Mesendoderm (in vitro differentiated cells): ENCODE measurements at regions not wholly inside any gene's neighbourhood (a gene's known extent, or its start where the extent isn't known, plus 50 kb on each side); places are given as distances from the start of the nearest gene placed in this dataset. TPM values are rescaled to one million over a fixed set of nuclear protein-coding genes. Genes with fewer than 3 reads are reported as not detected.

ENCODE experiments used
- DNase-seq: peaks from one replicate; pipeline ENCODE4 v3.0.0; 2013
- H2AK5ac ChIP-seq: 2 replicates; pipeline ENCODE4 v1.6.1; 2013; ENCODE audit warnings: low read length, inconsistent platforms
- H2BK120ac ChIP-seq: 2 replicates; pipeline ENCODE4 v1.6.1; 2013; ENCODE audit warnings: low read depth, mild to moderate bottlenecking, low read length, moderate library complexity, mixed read lengths
- H2BK15ac ChIP-seq: replicated peaks from 2 replicates; pipeline ENCODE4 v1.6.1; 2013; ENCODE audit warnings: low read depth, mild to moderate bottlenecking, moderate library complexity
- H2BK5ac ChIP-seq: 2 replicates; pipeline ENCODE4 v1.6.1; 2013; ENCODE audit warnings: low read length, inconsistent platforms
- H3K18ac ChIP-seq: 2 replicates; pipeline ENCODE4 v1.6.1; 2013; ENCODE audit warnings: mild to moderate bottlenecking, low read length, mixed read lengths
- H3K23ac ChIP-seq: one replicate; pipeline ENCODE4 v1.6.1; 2013; ENCODE audit warnings: low read length
- H3K27ac ChIP-seq: 2 replicates; pipeline ENCODE4 v1.5.1; 2013; ENCODE audit warnings: low read depth, mild to moderate bottlenecking, inconsistent platforms, low read length, moderate library complexity
- H3K27me3 ChIP-seq: 2 replicates; pipeline ENCODE4 v1.6.1; 2013; ENCODE audit warnings: low read length, control low read depth, mild to moderate bottlenecking, inconsistent platforms; ENCODE audit not compliant: insufficient read depth, poor library complexity
- H3K36me3 ChIP-seq: 2 replicates; pipeline ENCODE4 v1.6.1; 2013; ENCODE audit warnings: low read length, inconsistent platforms; ENCODE audit not compliant: control insufficient read depth, insufficient read depth
- H3K4ac ChIP-seq: one replicate; pipeline ENCODE4 v1.6.1; 2013; ENCODE audit warnings: low read depth, mild to moderate bottlenecking, low read length, moderate library complexity
- H3K4me1 ChIP-seq: 2 replicates; pipeline ENCODE4 v1.6.1; 2013; ENCODE audit warnings: low read depth, low read length, inconsistent platforms; ENCODE audit not compliant: control insufficient read depth
- H3K4me2 ChIP-seq: 2 replicates; pipeline ENCODE4 v1.6.1; 2013; ENCODE audit warnings: low read length
- H3K4me3 ChIP-seq: 2 replicates; pipeline ENCODE4 v1.5.1; 2013; ENCODE audit warnings: mild to moderate bottlenecking, low read length
- H3K56ac ChIP-seq: one replicate; pipeline ENCODE4 v1.6.1; 2013; ENCODE audit warnings: low read length
- H3K79me1 ChIP-seq: 2 replicates; pipeline ENCODE4 v1.6.1; 2013; ENCODE audit warnings: low read length, inconsistent platforms
- H3K79me2 ChIP-seq: 2 replicates; pipeline ENCODE4 v1.6.1; 2013; ENCODE audit warnings: mild to moderate bottlenecking, low read length; ENCODE audit not compliant: control insufficient read depth, insufficient read depth
- H3K9ac ChIP-seq: 2 replicates; pipeline ENCODE4 v1.6.1; 2013; ENCODE audit warnings: low read length, inconsistent platforms
- H4K5ac ChIP-seq: one replicate; pipeline ENCODE4 v1.6.1; 2013; ENCODE audit warnings: low read length
- H4K8ac ChIP-seq: one replicate; pipeline ENCODE4 v1.6.1; 2013; ENCODE audit warnings: low read depth, mild to moderate bottlenecking, control low read depth, low read length, moderate library complexity
- WGBS: extraction: QIAGEN DNeasy Blood & Tissue Kit; methylation state at CpG from one replicate; pipeline ENCODE4 v1.1.7; 2013; ENCODE audit warnings: low lambda C conversion rate, missing lambda C conversion rate; ENCODE audit not compliant: insufficient coverage; ENCODE audit errors: extremely low coverage; 5-methylcytosine and 5-hydroxymethylcytosine counted together
- small RNA-seq: library from polyadenylated mRNA; stranded (forward); fragments of <200 nt; extraction: miRNeasy Mini kit (QIAGEN cat#:217004); gene quantifications from one replicate; pipeline ENCODE3, GENCODE V24; 2013; ENCODE audit not compliant: insufficient read depth

DNA sequence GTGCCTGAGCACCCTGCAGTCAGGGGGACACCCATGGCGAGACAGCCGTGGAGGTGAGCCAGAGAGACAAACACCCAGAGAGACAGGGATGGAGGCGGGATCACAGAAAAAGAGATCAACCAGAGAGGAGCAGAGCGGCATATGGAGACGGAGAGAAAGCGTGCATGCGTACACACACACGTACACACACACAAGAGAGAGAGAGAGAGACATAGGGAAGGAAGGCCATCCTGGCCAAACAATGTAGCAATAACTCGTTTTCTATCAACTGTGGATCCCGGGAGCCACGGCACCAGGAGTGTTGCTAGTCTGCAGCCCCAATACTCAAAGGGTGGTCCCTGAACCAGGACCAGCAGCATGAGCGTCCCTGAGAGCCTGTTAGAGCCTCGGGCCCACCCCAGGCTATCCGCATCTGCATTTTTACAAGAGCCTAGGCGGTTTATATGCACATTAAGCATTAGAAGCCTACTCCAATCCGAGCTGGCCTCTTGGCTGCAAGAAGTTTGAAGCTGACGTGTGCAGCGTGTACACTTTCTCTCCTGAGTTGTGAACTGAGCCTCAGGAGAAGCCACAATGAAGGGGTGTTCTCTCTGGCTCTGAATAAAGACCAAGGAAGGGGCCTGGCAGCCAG lies 50.1 kb upstream of the MYCN start:
- Histone ChIP-seq H2BK120ac (no peak overlapping the region), H3K18ac (no peak overlapping the region), H3K56ac (no peak overlapping the region), H3K27ac (no peak overlapping the region), H2AK5ac (no peak overlapping the region), H4K5ac (no peak overlapping the region), H3K9ac (no peak overlapping the region), H3K79me2 (no peaks in the 10 kb centered on the region), H3K4me3 (no peak overlapping the region), H3K23ac (no peak overlapping the region), H3K36me3 (no peaks in the 10 kb centered on the region), H4K8ac (no peak overlapping the region), H2BK15ac (no peak overlapping the region), H3K79me1 (no peaks in the 10 kb centered on the region), H2BK5ac (no peak overlapping the region), H3K4me2 (no peak overlapping the region), H3K4ac (no peak overlapping the region), H3K27me3 (no peaks in the 10 kb centered on the region), H3K4me1 (no peaks in the 10 kb centered on the region)
- WGBS: no CpG with 5 or more reads among the region's 18 CpGs
- no peak for DNase-seq

Small RNA genes in the stretch of these regions (small RNA-seq; reads per million reads assigned to genes)
- not detected for gene RNU5E-7P
